HG03565 (cell line): ENCODE measurements at regions not wholly inside any gene's neighbourhood (a gene's known extent, or its start where the extent isn't known, plus 50 kb on each side); places are given as distances from the start of the nearest gene placed in this dataset.

ENCODE experiments used
- ATAC-seq: cut with Tn5 transposase; IDR thresholded peaks from one replicate; pipeline ENCODE4 v1.9.1; 2021; ENCODE audit warnings: mild to moderate bottlenecking, moderate library complexity; ENCODE audit not compliant: unreplicated experiment

DNA sequence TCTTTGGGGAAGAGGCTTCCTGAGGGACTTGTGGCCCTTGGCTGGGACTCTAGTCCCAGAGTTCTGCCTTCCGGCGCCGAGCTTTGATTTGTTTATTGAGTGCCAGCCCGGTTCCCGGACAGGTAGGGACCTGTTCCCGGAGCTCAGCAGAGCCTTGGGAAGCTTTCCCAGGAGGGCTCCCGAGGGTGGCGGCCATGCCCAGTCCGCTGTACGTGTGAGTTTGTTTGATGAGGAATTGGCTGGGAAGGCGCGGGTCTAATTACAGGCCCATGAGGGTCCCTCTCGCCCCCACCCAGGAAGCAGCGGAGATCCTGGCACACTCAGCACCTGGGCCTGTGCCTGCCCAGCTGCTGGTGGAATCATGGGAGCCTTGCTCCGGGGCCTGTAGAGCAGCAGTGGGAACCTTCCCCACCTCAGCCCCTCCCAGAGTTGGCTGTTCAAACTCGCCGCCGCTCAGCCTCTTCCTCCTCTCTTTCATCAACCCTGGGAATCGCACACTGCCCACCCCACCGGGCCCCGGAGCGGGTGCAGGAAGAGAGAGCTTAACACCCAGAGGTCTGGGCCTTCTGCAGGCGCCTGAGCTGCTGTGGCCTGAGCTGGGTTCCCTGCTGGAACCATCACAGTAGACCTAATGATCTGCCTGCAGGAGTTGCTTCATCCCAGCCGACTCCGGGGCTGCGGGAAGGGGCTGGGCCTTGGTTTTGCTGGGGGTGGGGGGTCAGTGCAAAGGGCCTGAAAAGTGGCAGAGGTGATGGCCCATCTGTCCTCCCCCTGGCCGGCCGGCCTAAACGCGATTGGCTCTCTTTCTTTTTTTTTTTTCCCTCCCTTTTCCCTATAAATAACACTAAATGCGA lies 313.7 kb downstream of the SEC14L1 start:
- no peak for ATAC-seq

GRCh38 chr17:77455111-77455890 lies 314.5 kb downstream of the SEC14L1 start:
- no peak for ATAC-seq

- no peak for ATAC-seq
Observed at GRCh38 chr17:77455891-77456260, 315.1 kb downstream of the SEC14L1 start.

GRCh38 chr17:77456271-77456950 lies 315.6 kb downstream of the SEC14L1 start:
- ATAC-seq = no peak

DNA sequence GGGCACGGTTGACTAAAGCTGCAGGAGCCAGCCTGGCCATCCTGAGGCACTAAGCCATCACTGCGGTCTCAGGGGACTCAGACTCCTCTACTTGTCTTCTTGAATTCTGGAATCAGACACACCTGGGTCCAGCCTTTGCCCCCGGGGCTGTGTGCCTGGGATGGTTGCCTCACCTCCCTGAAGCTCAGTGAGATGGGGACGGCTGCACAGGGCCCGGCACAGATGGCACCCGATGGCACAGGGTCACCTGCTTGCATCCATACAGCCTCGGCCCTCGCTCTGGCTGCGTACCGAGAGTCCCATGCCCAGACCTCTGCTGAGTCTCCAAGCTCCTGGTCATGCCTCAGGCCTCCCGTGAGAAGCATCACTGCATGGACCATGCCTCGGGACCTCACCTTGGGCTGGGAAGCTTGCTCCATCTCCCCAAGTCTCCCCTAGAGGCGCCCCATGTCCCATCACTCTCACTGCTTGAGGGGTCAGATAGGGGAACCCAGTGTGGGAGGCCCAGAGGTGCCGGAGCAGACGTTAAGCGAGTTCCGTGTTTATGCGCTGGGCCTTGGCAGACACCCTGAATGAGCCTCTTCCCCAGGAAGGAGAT lies 316.3 kb downstream of the SEC14L1 start:
- no peak for ATAC-seq

GRCh38 chr17:77457572-77458201 lies 316.9 kb downstream of the SEC14L1 start:
- no peak for ATAC-seq

- ATAC-seq = no peak
Observed at GRCh38 chr17:77458202-77459017, 317.6 kb downstream of the SEC14L1 start.

GRCh38 chr17:77459018-77459755 lies 318.4 kb downstream of the SEC14L1 start:
- ATAC-seq = no peak

DNA sequence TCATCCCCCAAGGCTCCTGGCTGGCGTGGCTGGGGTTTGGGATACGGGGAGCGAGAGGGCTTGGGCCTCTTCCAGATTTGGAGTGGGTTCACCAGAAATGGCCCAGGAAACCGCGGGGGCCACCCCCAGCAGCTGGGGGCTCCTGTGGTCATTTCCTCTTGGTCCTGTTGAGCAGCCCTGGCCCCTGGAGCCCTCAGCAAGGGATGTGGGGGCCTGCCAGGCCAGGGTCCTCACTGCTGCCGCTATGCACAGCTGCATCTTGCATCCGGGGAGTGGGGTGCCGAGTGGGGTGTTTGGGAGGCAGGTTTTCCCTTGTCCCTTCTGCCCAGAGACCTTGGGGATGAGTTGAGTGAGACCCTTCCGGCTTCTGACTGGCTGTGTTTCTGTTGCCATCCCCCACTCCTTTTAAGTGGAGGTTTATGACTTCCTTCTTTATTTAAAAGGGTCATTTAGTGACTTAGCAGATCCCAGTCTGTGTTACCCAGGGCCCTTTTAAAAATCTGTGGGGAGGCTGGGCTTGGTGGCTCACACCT lies 319.8 kb downstream of the SEC14L1 start:
- ATAC-seq = no peak

- ATAC-seq = no peak
Observed at GRCh38 chr17:77461277-77462057, 320.7 kb downstream of the SEC14L1 start.

DNA sequence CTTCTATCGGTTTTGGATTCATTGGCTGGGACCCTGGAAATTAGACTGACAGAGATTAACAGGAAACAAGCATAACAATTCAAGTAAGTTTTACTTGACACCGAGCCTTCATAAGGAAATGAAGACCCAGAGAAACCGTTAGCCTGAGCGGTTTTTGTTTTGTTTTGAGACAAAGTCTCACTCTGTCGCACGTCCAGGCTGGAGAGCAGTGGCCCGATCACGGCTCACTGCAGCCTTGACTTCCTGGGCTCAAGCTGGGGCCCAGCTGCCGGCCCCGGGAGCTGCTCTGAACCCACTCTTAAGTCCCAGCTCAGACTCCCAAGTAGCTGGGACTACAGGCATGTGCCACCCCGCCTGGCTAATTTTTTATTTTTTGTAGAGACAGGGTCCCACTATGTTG lies 321.3 kb downstream of the SEC14L1 start:
- no peak for ATAC-seq

- ATAC-seq = no peak
Observed at GRCh38 chr17:77462553-77463497, 322.1 kb downstream of the SEC14L1 start.

GRCh38 chr17:77464988-77465357 lies 324.2 kb downstream of the SEC14L1 start:
- no peak for ATAC-seq

DNA sequence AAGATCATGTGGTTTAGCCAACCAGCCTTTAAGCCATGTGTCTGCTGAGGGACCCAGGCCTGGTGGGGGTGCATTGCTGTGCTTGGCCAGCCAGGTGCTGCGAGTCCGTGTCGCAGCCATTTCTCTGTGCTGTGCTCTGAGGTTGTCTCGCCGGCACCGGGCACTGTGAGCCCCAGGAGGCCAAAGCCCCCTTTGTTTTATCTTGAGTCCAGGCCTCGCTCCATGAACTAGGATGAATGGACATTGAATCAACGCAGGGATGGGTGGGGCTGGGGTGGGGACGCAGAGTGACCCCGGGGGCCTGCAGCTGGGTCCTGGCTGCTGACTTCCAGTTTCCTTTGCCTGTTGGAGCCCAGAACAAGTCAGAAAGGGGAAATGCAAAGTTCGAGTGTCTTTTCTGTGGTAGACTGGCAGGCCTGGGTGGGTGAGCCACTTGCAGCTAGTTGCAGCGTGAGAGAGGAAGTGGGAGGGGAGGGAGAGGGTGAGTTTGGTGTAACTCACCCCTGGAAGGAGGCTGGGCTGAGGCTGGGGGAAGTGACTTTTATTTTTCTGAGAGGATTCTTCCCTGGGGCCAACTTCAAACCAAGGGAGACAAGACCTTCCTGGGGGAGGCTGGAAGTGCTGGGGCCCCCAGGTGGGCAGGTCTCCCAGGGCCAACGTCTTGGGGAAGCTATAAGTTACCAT lies 324.7 kb downstream of the SEC14L1 start:
- ATAC-seq = peak; percentile 36

DNA sequence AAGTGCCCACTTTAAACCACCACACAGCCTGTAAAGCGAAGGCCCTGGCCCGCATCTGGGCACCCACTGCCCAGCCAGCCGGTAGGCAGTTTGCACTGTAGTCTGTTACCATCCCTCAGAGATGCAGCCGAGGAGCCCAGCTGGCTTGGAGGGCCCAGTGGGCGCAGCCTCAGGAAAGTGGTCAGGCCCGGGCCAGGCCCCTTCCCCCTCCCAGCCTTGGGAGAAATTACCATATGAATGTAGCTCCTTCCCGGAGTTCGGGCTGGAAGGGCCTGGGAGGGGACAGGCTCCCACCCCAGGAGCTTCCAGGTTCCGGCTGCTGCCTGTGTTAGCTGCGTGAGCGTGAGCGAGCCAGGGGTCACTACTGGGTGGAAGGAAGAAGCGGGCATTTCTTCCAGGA lies 325.4 kb downstream of the SEC14L1 start:
- no peak for ATAC-seq

DNA sequence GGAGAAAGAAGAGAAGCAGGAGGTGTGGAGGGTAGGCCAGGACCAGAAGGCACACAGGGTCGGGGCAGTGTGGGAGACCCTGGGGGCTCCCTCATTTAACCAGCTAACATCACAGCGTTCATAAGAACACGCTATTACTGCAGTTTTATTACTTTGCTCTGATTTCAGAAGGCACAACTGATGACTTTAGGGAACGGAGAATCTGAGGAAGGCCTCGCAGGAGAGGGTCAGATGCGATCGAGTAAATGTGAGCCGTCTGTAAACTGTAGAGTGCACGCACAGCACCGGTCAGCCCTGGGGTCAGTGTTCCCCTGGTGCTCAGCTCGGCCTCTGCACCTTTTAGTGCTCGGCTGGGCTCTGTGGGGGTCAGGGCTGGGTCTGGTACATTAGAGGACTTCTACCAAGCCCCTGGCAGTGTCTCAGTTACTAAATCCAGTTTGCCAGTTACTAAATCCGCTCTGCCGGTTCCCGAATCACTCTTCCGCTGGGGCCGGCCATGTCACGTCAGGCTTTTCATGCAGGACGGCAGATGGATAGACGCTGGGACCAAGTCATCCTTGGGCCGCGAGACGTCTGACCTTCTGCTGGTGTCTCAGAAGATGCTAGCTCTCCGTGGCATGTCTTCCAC lies 325.9 kb downstream of the SEC14L1 start:
- ATAC-seq = no peak
